ENCODE measurements at regions not wholly inside any gene's neighbourhood (a gene's known extent, or its start where the extent isn't known, plus 50 kb on each side); places are given as distances from the start of the nearest gene placed in this dataset.
"Not testable (repeated sequence)": the region's sequence is repeated elsewhere in the genome, so short reads cannot be mapped to it uniquely, and the experiment has no call there.

DNA sequence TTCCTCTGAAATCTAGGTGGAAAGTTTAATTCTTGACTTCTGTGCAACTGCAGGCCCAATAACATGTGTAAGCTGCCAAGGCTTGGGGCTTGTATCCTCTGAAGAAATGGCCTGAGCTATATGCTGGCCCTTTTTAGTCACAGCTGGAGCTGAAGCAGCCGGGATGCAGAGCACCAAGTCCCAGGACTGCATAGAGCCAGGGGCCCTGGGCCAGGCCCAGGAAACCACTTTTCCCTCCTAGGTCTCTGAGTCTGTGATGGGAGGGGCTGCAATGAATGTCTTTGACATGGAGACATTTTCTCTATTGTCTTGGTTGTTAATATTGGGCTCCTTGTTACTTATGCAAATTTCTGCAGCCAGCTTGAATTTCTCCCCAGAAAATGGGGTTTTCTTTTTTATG is 588.5 kb downstream of the CENPC start:
- DNase-seq (ENCODE audit: low read depth in 3 of 3, low spot score in 2 of 3) = no peak

DNA sequence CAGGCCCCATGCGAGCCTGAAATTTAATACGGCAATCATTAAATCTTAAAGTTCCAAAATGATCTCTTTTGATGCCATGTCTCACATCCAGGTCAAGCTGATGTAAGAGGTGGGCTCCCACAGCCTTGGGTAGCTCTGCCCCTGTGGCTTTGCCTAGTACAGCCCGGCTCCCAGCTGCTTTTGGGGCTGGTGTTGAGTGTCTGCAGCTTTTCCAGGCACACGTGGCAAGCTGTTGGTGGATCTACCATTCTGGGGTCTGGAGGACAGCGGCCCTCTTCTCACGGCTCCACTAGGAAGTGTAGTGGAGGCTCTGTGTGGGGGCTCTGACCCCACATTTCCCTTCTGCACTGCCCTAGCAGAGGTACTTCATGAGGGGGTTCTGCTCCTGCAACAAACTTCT is 588.9 kb downstream of the CENPC start:
- DNase-seq (ENCODE audit: low read depth in 3 of 3, low spot score in 2 of 3) = no peak

DNA sequence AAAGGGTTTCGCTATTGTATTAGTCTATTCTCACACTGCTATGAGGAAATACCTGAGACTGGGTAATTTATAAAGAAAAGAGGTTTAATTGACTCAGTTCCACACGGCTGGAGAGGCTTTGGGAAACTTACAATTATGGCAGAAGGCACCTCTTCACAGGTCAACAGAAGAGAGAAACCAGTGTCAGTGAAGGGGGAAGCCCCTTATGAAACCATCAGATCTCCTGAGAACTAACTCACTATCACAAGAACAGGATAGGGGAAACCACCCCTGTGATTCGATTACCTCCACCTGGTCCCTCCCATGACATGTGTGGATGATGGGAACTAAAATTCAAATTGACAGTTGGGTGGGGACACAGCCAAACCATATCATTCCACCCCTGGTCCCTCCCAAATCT is 589.5 kb downstream of the CENPC start:
- no peak for DNase-seq (ENCODE audit: low read depth in 3 of 3, low spot score in 2 of 3)

- no peak for DNase-seq (ENCODE audit: low read depth in 3 of 3, low spot score in 2 of 3)
Observed at GRCh38 chr4:66949419-66949818, 595.9 kb downstream of the CENPC start.

GRCh38 chr4:66946761-66947160 is 598.5 kb downstream of the CENPC start:
- DNase-seq (ENCODE audit: low read depth in 3 of 3, low spot score in 2 of 3) = no peak

DNA sequence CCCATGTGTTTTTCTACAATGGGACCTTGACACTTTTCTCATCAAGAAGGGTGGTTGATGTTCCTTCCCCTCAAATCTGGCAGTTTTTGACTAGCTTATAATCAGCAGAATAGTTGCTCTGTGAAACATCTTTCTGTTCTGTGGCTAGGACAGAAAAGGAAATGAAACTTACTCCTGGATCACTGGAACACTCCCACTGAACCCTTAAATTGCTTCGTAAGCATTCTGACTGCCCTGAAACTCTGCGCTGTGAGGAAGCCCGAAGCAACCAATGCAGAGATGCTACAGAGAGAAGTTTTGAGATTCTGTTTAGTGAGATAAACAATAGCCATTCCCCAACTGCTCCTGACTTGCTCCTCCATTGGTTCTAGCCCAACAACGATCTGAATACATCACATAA is 602.2 kb downstream of the CENPC start:
- no peak for DNase-seq (ENCODE audit: low read depth in 3 of 3, low spot score in 2 of 3)

GRCh38 chr4:66931981-66932380 is 613.3 kb downstream of the CENPC start:
- DNase-seq (ENCODE audit: low read depth in 3 of 3, low spot score in 2 of 3) = not testable (repeated sequence)

- no peak for DNase-seq (ENCODE audit: low read depth in 3 of 3, low spot score in 2 of 3)
Observed at GRCh38 chr4:66930206-66930605, 615.1 kb downstream of the CENPC start.

GRCh38 chr4:66929748-66930147 is 615.6 kb downstream of the CENPC start:
- DNase-seq (ENCODE audit: low read depth in 3 of 3, low spot score in 2 of 3) = no peak

GRCh38 chr4:66928881-66929280 is 616.4 kb downstream of the CENPC start:
- DNase-seq (ENCODE audit: low read depth in 3 of 3, low spot score in 2 of 3) = not testable (repeated sequence)

GRCh38 chr4:66927937-66928336 is 617.4 kb downstream of the CENPC start:
- DNase-seq (ENCODE audit: low read depth in 3 of 3, low spot score in 2 of 3) = no peak

- no peak for DNase-seq (ENCODE audit: low read depth in 3 of 3, low spot score in 2 of 3)
Observed at GRCh38 chr4:66926687-66927086, 618.6 kb downstream of the CENPC start.

GRCh38 chr4:66923081-66923865 is 622.0 kb downstream of the CENPC start:
- DNase-seq (ENCODE audit: low read depth in 3 of 3, low spot score in 2 of 3) = no peak

DNA sequence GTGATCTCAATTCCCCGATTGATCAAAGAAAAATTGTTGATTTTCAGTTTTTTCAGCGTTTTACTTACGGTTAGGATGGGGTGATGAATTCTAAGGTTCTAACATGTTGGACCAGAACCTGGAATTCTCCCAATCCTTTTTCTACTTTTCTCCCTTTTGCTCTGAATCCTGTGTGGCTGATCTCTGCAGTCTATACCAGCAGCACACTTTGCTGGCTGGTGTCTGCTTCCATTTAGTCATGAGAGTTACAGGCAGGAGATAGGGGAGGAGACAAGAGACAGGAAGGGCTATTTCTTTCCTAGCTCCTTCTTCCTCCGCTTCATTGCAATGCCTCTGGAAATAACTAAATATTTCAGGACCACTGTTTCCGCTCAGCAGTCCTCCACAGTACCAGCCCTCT is 623.9 kb downstream of the CENPC start:
- DNase-seq (ENCODE audit: low read depth in 3 of 3, low spot score in 2 of 3) = no peak

DNA sequence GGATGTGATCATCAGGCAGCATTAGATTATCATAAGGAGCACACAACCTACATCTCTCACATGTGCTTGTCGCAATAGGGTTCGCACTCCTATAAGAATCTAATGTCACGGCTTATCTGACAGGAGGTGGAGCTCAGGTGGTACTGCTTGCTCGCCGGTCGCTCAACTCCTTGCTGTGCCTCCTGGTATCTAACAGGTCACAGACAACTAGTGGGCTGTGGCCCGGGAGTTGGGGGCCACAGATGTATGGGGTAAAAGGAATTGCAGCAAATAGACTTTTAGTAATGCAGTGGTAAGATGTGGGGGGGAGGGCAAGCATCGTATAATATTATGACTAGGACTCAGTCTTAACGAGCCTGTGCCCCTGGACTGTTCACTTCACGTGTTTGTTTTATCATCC is 624.8 kb downstream of the CENPC start:
- DNase-seq (ENCODE audit: low read depth in 3 of 3, low spot score in 2 of 3) = no peak

GRCh38 chr4:66911880-66912279 is 633.4 kb downstream of the CENPC start:
- DNase-seq (ENCODE audit: low read depth in 3 of 3, low spot score in 2 of 3) = no peak

DNA sequence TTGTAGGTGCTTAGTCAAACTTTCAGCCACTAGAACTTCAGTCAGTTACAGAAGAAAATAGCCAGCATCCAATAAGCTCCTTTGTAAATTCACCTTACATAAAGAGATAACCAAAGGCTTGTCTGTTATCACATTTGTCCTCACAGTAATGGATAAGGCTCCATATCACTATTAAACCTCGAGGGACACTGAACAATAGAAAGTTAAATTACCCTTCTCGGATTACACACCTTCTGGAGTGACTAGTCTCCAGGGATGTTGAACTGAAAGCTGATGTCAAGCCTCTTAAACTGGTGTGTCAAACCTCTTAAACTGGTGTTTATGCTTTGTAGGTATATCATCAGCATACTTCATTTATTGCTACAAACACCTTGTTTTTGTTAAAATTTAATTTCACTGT is 639.0 kb downstream of the CENPC start:
- DNase-seq (ENCODE audit: low read depth in 3 of 3, low spot score in 2 of 3) = no peak

DNA sequence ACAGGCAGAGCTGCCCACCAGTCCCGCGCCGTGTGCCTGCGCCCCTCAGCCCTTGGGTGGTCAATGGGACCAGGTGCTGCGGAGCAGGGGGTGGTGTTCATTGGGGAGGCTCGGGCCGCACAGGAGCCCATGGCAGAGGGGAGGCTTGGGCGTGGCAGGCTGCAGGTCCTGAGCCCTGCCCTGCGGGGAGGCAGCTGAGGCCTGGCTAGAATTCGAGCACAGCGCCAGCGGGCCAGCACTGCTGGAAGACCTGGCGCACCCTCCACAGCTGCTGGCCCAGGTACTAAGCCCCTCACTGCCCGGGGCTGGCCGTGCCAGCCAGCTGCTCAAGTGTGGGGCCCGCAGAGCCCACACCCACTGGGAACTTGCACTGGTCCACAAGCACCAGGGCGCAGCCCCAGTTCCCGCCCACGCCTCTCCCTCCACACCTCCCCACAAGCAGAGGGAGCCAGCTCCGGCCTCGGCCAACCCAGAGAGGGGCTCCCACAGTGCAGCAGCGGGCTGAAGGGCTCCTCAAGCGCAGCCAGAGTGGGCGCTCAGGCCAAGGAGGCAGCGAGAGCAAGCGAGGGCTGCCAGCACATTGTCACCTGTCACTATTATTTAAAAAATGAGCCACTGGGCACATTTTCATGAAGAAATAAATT is 645.8 kb downstream of the CENPC start:
- no peak for DNase-seq (ENCODE audit: low read depth in 3 of 3, low spot score in 2 of 3)

DNA sequence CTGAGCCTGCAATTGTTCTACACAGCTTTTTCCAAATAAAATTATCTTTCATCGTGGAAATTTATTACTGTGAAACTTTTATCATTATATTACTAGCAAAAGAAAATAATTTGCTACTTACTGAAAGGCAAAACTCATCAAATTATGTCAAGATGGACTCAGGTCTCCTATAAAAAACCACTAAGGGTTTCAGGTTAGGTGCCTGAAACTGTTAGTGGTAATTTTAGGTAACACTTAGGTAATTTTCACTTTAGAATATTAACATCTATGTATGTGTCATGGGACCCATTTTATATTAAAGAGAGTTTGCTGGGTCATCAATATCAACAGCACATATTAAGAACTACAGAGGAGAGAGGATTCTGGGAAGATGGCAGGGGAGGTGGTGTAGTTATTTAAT is 651.5 kb downstream of the CENPC start:
- DNase-seq (ENCODE audit: low read depth in 3 of 3, low spot score in 2 of 3) = no peak

- no peak for DNase-seq (ENCODE audit: low read depth in 3 of 3, low spot score in 2 of 3)
Observed at GRCh38 chr4:66887061-66887460, 658.2 kb downstream of the CENPC start.

GRCh38 chr4:66885501-66886165 is 659.7 kb downstream of the CENPC start:
- no peak for DNase-seq (ENCODE audit: low read depth in 3 of 3, low spot score in 2 of 3)

- no peak for DNase-seq (ENCODE audit: low read depth in 3 of 3, low spot score in 2 of 3)
Observed at GRCh38 chr4:66876946-66877345, 668.4 kb downstream of the CENPC start.
